Stomach (tissue), 8 donors: ENCODE measurements at regions not wholly inside any gene's neighbourhood (a gene's known extent, or its start where the extent isn't known, plus 50 kb on each side); places are given as distances from the start of the nearest gene placed in this dataset.

ENCODE experiments used
- DNase-seq, 2 donors: peaks; one replicate each; pipeline versions ENCODE4 v3.0.0 to v3.0.0-alpha.2; 2013 to 2019
- H3K27ac ChIP-seq, 5 donors: fragments of 200-600 bp in 4 of 5; sonication (generic) in 4 of 5; one replicate each; pipeline ENCODE4 v1.5.1; 2013 to 2019; ENCODE audit warnings: mild to moderate bottlenecking in 1 of 5, moderate library complexity in 1 of 5
- H3K27me3 ChIP-seq, 3 donors: fragments of 200-600 bp; sonication (generic); one replicate each; pipeline ENCODE4 v1.5.1; 2017 to 2019; ENCODE audit warnings: mixed run types in 1 of 3
- H3K36me3 ChIP-seq, 4 donors: fragments of 200-600 bp; sonication (generic); 1 replicate in 3 of 4; 2 replicates in 1 of 4; pipeline ENCODE4 v1.5.1; 2016 to 2019
- H3K4me1 ChIP-seq, 4 donors: fragments of 200-600 bp; sonication (generic); one replicate each; pipeline ENCODE4 v1.5.1; 2016 to 2019
- H3K4me3 ChIP-seq, 4 donors: fragments of 200-600 bp; sonication (generic) in 3 of 4; one replicate each; pipeline ENCODE4 v1.5.1; 2016 to 2019; ENCODE audit warnings: mild to moderate bottlenecking in 1 of 4
- H3K9me3 ChIP-seq, 4 donors: fragments of 200-600 bp; sonication (generic); one replicate each; pipeline ENCODE4 v1.5.1; 2016 to 2019
- EP300 ChIP-seq: sonication (generic); formaldehyde crosslinking; IDR thresholded peaks from one replicate; pipeline ENCODE4 v1.6.1; 2017; ENCODE audit warnings: antibody characterized with exemption
- POLR2A ChIP-seq, 4 donors: fragments of 450-650 bp; IDR thresholded peaks; one replicate each; pipeline ENCODE4 v1.6.1; 2016; ENCODE audit warnings: antibody characterized with exemption in 4 of 4, control low read depth in 2 of 4, mild to moderate bottlenecking in 1 of 4, moderate library complexity in 1 of 4
- POLR2AphosphoS5 ChIP-seq, 3 donors: sonication (generic); formaldehyde crosslinking; IDR thresholded peaks; one replicate each; pipeline ENCODE4 v1.6.1; 2016; ENCODE audit warnings: antibody characterized with exemption in 3 of 3
- WGBS, 5 donors: extraction: QIAGEN DNeasy Blood & Tissue Kit in 3 of 5; methylation state at CpG; one replicate each; pipeline versions ENCODE4 v1.1.5 to v1.1.7; 2013 to 2018; 5-methylcytosine and 5-hydroxymethylcytosine counted together
- intact Hi-C: fragments of 100-400 bp; cut with DNase I; formaldehyde crosslinking; loops from one replicate; pipeline ENCODE4 v1.15.1; 2023; ENCODE audit warnings: low total_unique reads
- TF ChIP-seq, protein P1 (sequence below), 7 experiments: fragments of 450-650 bp in 4 of 7; fragments of 200-600 bp in 3 of 7; sonication (generic) in 3 of 7; IDR thresholded peaks; one replicate each; pipeline ENCODE4 v1.5.1; 2016 to 2019; ENCODE audit warnings: antibody characterized with exemption in 7 of 7, control low read depth in 2 of 7, mild to moderate bottlenecking in 1 of 7
- donor health status: healthy with polysubstance abuse.
- donor health status: Bipolar disorder and iron deficiency.
- donor health status: healthy.

DNA sequence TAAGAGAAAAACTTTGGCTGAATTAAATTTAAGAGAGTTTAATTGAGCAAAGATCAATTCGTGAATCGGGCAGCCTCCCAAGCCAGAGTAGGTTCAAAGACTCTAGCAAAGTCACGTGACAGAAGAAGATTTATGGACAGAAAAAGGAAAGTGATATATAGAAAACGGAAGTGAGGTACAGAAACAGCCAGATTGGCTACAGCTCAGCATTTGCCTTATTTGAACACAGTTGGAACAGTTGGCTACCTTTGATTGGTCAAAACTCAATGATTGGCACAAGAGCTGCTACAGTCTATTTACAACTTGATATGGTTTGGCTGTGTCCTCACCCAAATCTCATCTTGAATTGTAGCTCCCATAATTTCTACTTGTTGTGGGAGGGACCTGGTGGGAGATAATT is 102.6 kb downstream of the PLG start:
- no peaks in the 10 kb centered on the region for H3K9me3 ChIP-seq
- 61 to 76% (median 75%) methylated on average over 4 of the region's 4 CpGs for WGBS, 5 donors

GRCh38 chr6:160808263-160808662 is 106.2 kb downstream of the PLG start:
- 70 to 82% (median 78%) methylated on average over 2 of the region's 2 CpGs for WGBS, 5 donors
- intact Hi-C loops, result no loop called here
- H3K9me3 ChIP-seq, result no peaks in the 10 kb centered on the region
- no peak for DNase-seq
- H3K4me3 ChIP-seq, result no peak overlapping the region
- TF ChIP-seq POLR2A (IDR thresholded peaks at IDR 0.05) (no peak), EP300 (no peak), POLR2AphosphoS5 (IDR thresholded peaks at IDR 0.05) (no peak)
- TF ChIP-seq, protein P1, sequence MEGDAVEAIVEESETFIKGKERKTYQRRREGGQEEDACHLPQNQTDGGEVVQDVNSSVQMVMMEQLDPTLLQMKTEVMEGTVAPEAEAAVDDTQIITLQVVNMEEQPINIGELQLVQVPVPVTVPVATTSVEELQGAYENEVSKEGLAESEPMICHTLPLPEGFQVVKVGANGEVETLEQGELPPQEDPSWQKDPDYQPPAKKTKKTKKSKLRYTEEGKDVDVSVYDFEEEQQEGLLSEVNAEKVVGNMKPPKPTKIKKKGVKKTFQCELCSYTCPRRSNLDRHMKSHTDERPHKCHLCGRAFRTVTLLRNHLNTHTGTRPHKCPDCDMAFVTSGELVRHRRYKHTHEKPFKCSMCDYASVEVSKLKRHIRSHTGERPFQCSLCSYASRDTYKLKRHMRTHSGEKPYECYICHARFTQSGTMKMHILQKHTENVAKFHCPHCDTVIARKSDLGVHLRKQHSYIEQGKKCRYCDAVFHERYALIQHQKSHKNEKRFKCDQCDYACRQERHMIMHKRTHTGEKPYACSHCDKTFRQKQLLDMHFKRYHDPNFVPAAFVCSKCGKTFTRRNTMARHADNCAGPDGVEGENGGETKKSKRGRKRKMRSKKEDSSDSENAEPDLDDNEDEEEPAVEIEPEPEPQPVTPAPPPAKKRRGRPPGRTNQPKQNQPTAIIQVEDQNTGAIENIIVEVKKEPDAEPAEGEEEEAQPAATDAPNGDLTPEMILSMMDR (IDR thresholded peaks at IDR 0.05), result no peak
- H3K27me3 ChIP-seq, result no peaks in the 10 kb centered on the region
- no peaks in the 10 kb centered on the region for H3K36me3 ChIP-seq
- no peaks in the 10 kb centered on the region for H3K4me1 ChIP-seq
- H3K27ac ChIP-seq, result no peak overlapping the region

More for the DNA sequence above, 102.6 kb downstream of the PLG start:
- DNase-seq, result no peak
- Histone ChIP-seq H3K27me3 (no peaks in the 10 kb centered on the region), H3K36me3 (no peaks in the 10 kb centered on the region), H3K27ac (no peak overlapping the region), H3K4me3 (no peak overlapping the region), H3K4me1 (no peaks in the 10 kb centered on the region)
- intact Hi-C loops, result no loop called here
- TF ChIP-seq POLR2AphosphoS5 (IDR thresholded peaks at IDR 0.05) (no peak), POLR2A (IDR thresholded peaks at IDR 0.05) (no peak), EP300 (no peak)
- TF ChIP-seq, protein P1 (IDR thresholded peaks at IDR 0.05), result no peak

DNA sequence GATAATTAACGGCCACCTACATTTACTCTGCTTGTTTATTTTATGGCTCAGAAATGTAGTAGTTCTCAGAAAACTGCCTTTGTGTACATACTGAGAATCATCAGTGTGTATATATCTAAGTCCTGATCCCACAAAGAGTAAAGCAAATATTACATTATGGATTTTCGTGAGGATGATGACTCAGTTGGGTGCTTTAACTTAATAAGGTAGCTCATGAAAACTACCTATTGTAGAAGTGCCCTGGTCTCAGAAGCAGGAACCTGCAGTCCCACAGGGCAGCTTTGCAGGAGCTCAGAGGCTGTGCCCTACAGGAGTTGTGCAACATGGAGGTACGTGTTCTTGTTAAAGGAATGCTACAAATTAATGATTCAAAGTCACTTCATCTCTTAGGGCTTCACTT is 108.2 kb downstream of the PLG start:
- intact Hi-C loops, result no loop called here
- no peak overlapping the region for H3K27ac ChIP-seq
- no peaks in the 10 kb centered on the region for H3K36me3 ChIP-seq
- H3K4me3 ChIP-seq, result no peak overlapping the region
- DNase-seq, result peak in 1 of 2 donors; percentile 4
- TF ChIP-seq POLR2A (IDR thresholded peaks at IDR 0.05) (no peak), EP300 (no peak), POLR2AphosphoS5 (IDR thresholded peaks at IDR 0.05) (no peak)
- TF ChIP-seq, protein P1 (IDR thresholded peaks at IDR 0.05), result no peak
- H3K9me3 ChIP-seq, result no peaks in the 10 kb centered on the region
- no peaks in the 10 kb centered on the region for H3K4me1 ChIP-seq
- no peaks in the 10 kb centered on the region for H3K27me3 ChIP-seq
- 24 to 32% (median 29%) methylated on average over 3 of the region's 3 CpGs for WGBS, 5 donors

DNA sequence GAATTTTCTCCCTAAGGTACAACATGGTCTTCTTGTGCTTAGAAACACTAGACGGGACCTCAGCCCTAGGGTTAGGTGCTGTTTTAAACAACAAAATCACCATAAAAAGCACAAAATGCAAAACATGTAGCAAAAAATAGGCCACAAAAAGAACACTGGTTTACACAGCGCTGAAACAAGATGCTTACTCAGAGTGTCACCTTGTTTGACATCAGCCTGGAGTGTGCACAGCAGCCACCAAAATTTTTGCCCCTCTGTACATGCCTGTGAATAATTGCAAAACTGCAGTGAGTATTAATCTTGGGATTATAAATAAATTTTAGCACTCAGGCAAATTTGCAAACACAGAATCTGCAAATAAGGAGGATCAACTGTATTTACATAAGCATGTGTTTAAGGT is 110.1 kb downstream of the PLG start:
- Histone ChIP-seq H3K27me3 (no peaks in the 10 kb centered on the region), H3K36me3 (no peaks in the 10 kb centered on the region), H3K4me3 (no peak overlapping the region), H3K27ac (no peak overlapping the region), H3K9me3 (no peaks in the 10 kb centered on the region), H3K4me1 (no peaks in the 10 kb centered on the region)
- no peak for DNase-seq
- intact Hi-C loops, result no loop called here
- TF ChIP-seq, protein P1 (IDR thresholded peaks at IDR 0.05), result no peak
- TF ChIP-seq EP300 (no peak), POLR2A (IDR thresholded peaks at IDR 0.05) (no peak), POLR2AphosphoS5 (IDR thresholded peaks at IDR 0.05) (no peak)
- 39 to 94% (median 69%) methylated on average over 2 of the region's 2 CpGs for WGBS, 5 donors
